Colonic mucosa (tissue), 4 donors: ENCODE measurements at regions not wholly inside any gene's neighbourhood (a gene's known extent, or its start where the extent isn't known, plus 50 kb on each side); places are given as distances from the start of the nearest gene placed in this dataset.

Source experiments
- DNase-seq: peaks from one replicate; pipeline ENCODE4 v3.0.0-alpha.2; 2020
- H3K27ac ChIP-seq: fragments of 200-600 bp; one replicate; pipeline ENCODE4 v1.8.0; 2021
- H3K27me3 ChIP-seq: fragments of 200-600 bp; one replicate; pipeline ENCODE4 v1.8.0; 2021
- H3K36me3 ChIP-seq: fragments of 200-600 bp; one replicate; pipeline ENCODE4 v1.8.0; 2021
- H3K4me1 ChIP-seq: fragments of 200-600 bp; one replicate; pipeline ENCODE4 v1.8.0; 2021; ENCODE audit warnings: mild to moderate bottlenecking
- H3K4me3 ChIP-seq: fragments of 200-600 bp; one replicate; pipeline ENCODE4 v1.8.0; 2021
- H3K9ac ChIP-seq, 2 donors: one replicate each; pipeline ENCODE4 v1.7.0; 2013; ENCODE audit warnings: control low read depth in 2 of 2, low read depth in 2 of 2, low read length in 2 of 2
- H3K9me3 ChIP-seq: fragments of 200-600 bp; one replicate; pipeline ENCODE4 v1.8.0; 2021
- intact Hi-C: fragments of 100-400 bp; cut with DNase I; formaldehyde crosslinking; loops from one replicate; pipeline ENCODE4 v1.14.1; 2022
- TF ChIP-seq, protein P1 (sequence below): fragments of 200-600 bp; IDR thresholded peaks from one replicate; pipeline ENCODE4 v1.8.0; 2022; ENCODE audit warnings: antibody characterized with exemption, mild to moderate bottlenecking
- donor health status: healthy.
- donor health status: DM: no; HTN: no; CAD: no.
- donor health status: DM: no; HTN: no; CAD: no.

DNA sequence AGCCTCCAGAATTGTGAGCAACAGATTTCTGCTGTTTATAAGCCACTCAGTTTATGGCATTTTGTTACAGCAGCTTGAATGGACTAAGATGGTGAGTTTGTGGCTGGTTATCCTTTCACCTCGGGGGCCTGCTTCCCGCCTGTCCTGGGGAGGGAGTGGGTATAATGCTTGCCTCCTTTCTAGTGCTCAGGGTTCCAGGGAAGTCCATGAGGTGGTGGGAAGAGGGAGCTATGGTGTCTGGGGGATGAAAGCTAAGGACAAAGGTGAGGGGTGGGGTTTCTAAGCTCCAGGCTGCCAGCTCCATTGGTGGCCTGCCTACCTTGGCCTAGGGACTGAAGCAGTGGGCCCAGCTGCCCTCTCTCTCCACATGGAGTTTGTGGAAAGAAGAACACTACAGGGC, 50.2 kb upstream of the SDK2 start:
- H3K27me3 ChIP-seq: no peaks in the 10 kb centered on the region
- H3K9me3 ChIP-seq: no peaks in the 10 kb centered on the region
- no peak overlapping the region for H3K4me3 ChIP-seq
- no peaks in the 10 kb centered on the region for H3K36me3 ChIP-seq
- H3K9ac ChIP-seq: no peak overlapping the region
- intact Hi-C loops: no loop called here
- H3K4me1 ChIP-seq: no peaks in the 10 kb centered on the region
- H3K27ac ChIP-seq: no peak overlapping the region
- TF ChIP-seq, protein P1, sequence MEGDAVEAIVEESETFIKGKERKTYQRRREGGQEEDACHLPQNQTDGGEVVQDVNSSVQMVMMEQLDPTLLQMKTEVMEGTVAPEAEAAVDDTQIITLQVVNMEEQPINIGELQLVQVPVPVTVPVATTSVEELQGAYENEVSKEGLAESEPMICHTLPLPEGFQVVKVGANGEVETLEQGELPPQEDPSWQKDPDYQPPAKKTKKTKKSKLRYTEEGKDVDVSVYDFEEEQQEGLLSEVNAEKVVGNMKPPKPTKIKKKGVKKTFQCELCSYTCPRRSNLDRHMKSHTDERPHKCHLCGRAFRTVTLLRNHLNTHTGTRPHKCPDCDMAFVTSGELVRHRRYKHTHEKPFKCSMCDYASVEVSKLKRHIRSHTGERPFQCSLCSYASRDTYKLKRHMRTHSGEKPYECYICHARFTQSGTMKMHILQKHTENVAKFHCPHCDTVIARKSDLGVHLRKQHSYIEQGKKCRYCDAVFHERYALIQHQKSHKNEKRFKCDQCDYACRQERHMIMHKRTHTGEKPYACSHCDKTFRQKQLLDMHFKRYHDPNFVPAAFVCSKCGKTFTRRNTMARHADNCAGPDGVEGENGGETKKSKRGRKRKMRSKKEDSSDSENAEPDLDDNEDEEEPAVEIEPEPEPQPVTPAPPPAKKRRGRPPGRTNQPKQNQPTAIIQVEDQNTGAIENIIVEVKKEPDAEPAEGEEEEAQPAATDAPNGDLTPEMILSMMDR: no peak
- no peak for DNase-seq

DNA sequence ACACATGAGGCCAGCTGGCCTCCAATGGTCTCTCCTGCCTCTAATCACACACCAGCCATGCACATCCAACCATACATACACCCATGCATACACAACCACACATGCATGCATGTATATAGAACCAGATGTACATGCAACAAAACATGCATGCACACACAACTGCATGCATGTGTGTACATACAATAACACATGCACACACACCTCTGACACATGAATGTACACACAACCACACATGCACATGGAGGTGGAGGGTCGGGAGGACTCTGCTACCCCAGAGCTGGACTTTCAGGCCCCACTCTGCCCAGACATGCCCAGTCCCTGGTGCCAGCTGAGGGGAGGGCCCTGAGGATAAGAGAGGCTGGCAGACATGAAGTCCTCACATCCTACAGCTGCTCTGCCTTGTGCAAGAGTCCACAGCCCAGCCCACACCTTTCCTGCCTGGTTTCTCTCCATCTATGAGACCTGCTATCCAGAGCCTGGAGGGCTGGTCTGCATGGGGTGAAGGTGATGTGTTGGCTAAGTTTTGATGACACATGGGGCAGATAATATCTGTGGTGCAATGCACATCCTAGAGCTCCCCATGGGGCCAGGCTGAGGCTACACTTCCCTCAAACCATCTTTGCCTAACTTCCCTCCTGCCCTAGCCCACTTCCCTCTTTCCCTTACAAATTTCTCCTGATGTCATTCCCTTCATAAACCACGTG, 50.9 kb upstream of the SDK2 start:
- H3K9ac ChIP-seq: no peak overlapping the region
- no peak for DNase-seq
- no peak overlapping the region for H3K27ac ChIP-seq
- no peaks in the 10 kb centered on the region for H3K27me3 ChIP-seq
- H3K4me1 ChIP-seq: no peaks in the 10 kb centered on the region
- H3K9me3 ChIP-seq: no peaks in the 10 kb centered on the region
- no peaks in the 10 kb centered on the region for H3K36me3 ChIP-seq
- intact Hi-C loops: no loop called here
- TF ChIP-seq, protein P1: no peak
- H3K4me3 ChIP-seq: no peak overlapping the region

DNA sequence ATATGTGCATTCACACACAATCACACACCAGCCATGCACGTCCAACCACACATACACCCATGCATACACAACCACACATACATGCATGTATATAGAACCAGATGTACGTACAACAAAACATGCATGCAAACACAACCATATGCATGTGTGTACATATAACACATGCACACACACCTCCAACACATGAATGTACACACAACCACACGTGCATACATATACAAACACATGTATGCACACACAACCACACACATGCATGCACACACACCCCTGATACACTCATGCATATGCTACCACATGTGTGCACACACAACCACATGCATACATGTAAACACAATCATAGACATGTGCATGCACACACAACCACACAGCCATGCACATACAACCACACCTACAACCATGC, 52.0 kb upstream of the SDK2 start:
- no peak for DNase-seq
- H3K4me3 ChIP-seq: no peak overlapping the region
- H3K4me1 ChIP-seq: no peaks in the 10 kb centered on the region
- no peaks in the 10 kb centered on the region for H3K36me3 ChIP-seq
- H3K9me3 ChIP-seq: no peaks in the 10 kb centered on the region
- intact Hi-C loops: no loop called here
- TF ChIP-seq, protein P1: no peak
- no peak overlapping the region for H3K9ac ChIP-seq
- H3K27me3 ChIP-seq: no peaks in the 10 kb centered on the region
- H3K27ac ChIP-seq: no peak overlapping the region

DNA sequence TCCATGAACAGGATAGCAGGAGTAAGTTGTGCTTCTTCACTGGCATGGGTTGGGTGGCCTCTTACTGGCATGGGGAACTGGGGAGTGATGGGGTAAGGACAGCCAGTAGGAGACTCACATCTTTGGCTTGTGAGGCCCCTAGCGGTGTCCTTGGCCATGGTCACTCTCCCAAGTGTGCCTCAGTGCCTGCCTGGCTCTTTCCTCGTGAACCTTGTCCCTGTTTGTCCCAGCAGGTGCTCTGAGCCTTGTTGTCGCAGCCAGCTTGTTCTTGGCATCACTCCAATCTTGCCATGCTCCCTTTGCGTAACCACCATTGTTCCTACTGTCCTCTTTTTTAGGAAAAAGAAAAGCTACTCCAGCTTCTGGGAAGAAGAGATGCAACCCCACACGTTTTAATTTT, 53.6 kb upstream of the SDK2 start:
- Histone ChIP-seq H3K36me3 (no peaks in the 10 kb centered on the region), H3K9me3 (no peaks in the 10 kb centered on the region), H3K4me3 (no peak overlapping the region), H3K27me3 (no peaks in the 10 kb centered on the region), H3K9ac (no peak overlapping the region), H3K4me1 (no peaks in the 10 kb centered on the region), H3K27ac (no peak overlapping the region)
- DNase-seq: peak; percentile 68
- TF ChIP-seq, protein P1: peak; percentile 22
- intact Hi-C loops: no loop called here

DNA sequence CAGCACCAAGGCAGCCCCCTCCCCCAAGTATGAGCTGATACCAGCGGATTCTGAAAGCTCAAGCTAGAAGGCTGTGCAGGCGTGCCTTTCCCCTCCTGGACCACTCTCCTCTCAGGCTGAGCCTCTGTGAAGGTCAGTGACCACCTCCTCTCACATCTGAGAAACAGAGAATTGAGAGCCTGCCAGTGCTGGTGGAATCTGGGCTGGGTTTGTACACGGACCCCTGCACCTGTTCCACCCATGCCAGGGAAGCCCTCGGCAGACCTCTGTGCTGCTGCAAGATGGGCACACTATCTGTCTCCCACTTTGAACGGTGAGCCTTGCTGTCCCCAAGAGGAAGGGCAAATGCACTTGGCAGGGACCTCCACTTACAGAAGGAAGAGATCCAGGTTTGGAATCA, 54.7 kb upstream of the SDK2 start:
- TF ChIP-seq, protein P1: no peak
- intact Hi-C loops: no loop called here
- Histone ChIP-seq H3K4me1 (no peaks in the 10 kb centered on the region), H3K4me3 (no peak overlapping the region), H3K27ac (no peak overlapping the region), H3K9me3 (no peaks in the 10 kb centered on the region), H3K36me3 (no peaks in the 10 kb centered on the region), H3K9ac (no peak overlapping the region), H3K27me3 (no peaks in the 10 kb centered on the region)
- DNase-seq: no peak
